Activated CD8-positive, alpha-beta T cell treated with anti-CD3 and anti-CD28 coated beads for 36 hours (primary cell): ENCODE measurements at regions not wholly inside any gene's neighbourhood (a gene's known extent, or its start where the extent isn't known, plus 50 kb on each side); places are given as distances from the start of the nearest gene placed in this dataset.
"Not testable (repeated sequence)": the region's sequence is repeated elsewhere in the genome, so short reads cannot be mapped to it uniquely, and the experiment has no call there.

Experiments used
- ATAC-seq: fragments of 200-7000 bp; cut with Tn5 transposase; one replicate; pipeline ENCODE4 v1.10.0; 2021; ENCODE audit warnings: mild to moderate bottlenecking, moderate library complexity
- CTCF ChIA-PET: fragments of 350-600 bp; sonication (Branson Sonifier 250); formaldehyde crosslinking; loops from one replicate; lab custom pipeline; 2021; ENCODE audit warnings: antibody characterized with exemption; lab: Charles Lee
- POLR2A ChIA-PET: fragments of 350-600 bp; sonication (Branson Sonifier 250); formaldehyde crosslinking; loops from one replicate; lab custom pipeline; 2021; ENCODE audit warnings: antibody characterized with exemption; lab: Charles Lee
- DNase-seq: peaks from one replicate; pipeline ENCODE4 v3.0.0-alpha.2; 2020
- H3K27ac Mint-ChIP-seq: one replicate; pipeline ENCODE4 v1.8.0; 2021; ENCODE audit warnings: mild to moderate bottlenecking, mixed read lengths
- H3K27me3 Mint-ChIP-seq: one replicate; pipeline ENCODE4 v1.8.0; 2021; ENCODE audit warnings: mixed read lengths
- H3K36me3 Mint-ChIP-seq: one replicate; pipeline ENCODE4 v1.8.0; 2021; ENCODE audit warnings: low read depth, mixed read lengths
- H3K4me1 Mint-ChIP-seq: one replicate; pipeline ENCODE4 v1.8.0; 2021; ENCODE audit warnings: low read depth, mixed read lengths
- H3K4me3 Mint-ChIP-seq: one replicate; pipeline ENCODE4 v1.8.0; 2021; ENCODE audit warnings: mild to moderate bottlenecking, moderate library complexity, mixed read lengths
- H3K9me3 Mint-ChIP-seq: one replicate; pipeline ENCODE4 v1.8.0; 2021; ENCODE audit warnings: mixed read lengths
- intact Hi-C: fragments of 100-400 bp; cut with micrococcal nuclease; formaldehyde crosslinking; loops from one replicate; pipeline ENCODE4 v1.10.0; 2022
- TF ChIP-seq, protein P1 (sequence below): fragments of 200-600 bp; IDR thresholded peaks from one replicate; pipeline ENCODE4 v1.8.0; 2022; ENCODE audit warnings: antibody characterized with exemption, mild to moderate bottlenecking

DNA sequence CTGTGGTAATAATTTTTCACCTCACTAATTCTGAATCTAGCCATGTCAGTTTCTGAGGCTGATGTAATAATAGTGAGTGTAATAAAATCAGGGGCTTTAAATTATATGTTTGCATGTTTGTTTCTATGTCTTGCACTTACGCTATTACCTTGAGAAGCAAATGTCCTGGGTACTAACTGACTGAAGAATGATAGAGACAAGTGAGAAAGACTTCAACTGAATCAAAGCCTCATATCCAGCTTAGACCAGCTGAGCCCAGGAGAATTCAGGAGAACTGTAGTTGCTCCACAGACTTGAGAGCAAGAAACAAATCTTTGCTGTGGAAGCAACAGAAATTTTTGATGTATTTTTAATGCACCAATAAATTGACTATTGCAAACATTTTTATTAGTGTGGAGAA, 162.8 kb downstream of the MANEA start:
- CTCF ChIA-PET: no interaction called here
- DNase-seq (no peak), ATAC-seq (no peak)
- POLR2A ChIA-PET: no interaction called here
- Mint-ChIP-seq H3K9me3 (no peaks in the 10 kb centered on the region), H3K27ac (no peak overlapping the region), H3K4me1 (no peaks in the 10 kb centered on the region), H3K4me3 (no peak overlapping the region), H3K36me3 (no peaks in the 10 kb centered on the region), H3K27me3 (no peaks in the 10 kb centered on the region)
- TF ChIP-seq, protein P1, sequence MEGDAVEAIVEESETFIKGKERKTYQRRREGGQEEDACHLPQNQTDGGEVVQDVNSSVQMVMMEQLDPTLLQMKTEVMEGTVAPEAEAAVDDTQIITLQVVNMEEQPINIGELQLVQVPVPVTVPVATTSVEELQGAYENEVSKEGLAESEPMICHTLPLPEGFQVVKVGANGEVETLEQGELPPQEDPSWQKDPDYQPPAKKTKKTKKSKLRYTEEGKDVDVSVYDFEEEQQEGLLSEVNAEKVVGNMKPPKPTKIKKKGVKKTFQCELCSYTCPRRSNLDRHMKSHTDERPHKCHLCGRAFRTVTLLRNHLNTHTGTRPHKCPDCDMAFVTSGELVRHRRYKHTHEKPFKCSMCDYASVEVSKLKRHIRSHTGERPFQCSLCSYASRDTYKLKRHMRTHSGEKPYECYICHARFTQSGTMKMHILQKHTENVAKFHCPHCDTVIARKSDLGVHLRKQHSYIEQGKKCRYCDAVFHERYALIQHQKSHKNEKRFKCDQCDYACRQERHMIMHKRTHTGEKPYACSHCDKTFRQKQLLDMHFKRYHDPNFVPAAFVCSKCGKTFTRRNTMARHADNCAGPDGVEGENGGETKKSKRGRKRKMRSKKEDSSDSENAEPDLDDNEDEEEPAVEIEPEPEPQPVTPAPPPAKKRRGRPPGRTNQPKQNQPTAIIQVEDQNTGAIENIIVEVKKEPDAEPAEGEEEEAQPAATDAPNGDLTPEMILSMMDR: no peak
- intact Hi-C loops: no loop called here

DNA sequence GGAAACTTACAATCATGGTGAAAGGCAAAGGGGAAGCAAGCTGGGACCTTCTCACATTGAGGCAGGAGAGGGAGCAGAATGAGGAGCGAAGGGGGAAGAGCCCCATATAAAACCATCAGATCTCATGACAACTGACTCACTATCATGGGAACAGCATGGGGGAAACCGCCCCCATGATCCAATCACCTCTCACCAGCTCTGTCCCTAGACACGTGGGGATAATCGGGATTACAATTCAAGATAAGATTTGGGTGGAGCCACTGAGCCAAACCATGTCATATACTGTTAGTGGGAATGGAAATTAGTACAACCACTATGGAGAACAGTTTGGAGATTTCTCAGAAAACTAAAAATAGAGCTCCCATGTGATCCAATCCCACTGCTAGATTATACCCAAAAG, 163.7 kb downstream of the MANEA start:
- CTCF ChIA-PET: no interaction called here
- TF ChIP-seq, protein P1: no peak

DNA sequence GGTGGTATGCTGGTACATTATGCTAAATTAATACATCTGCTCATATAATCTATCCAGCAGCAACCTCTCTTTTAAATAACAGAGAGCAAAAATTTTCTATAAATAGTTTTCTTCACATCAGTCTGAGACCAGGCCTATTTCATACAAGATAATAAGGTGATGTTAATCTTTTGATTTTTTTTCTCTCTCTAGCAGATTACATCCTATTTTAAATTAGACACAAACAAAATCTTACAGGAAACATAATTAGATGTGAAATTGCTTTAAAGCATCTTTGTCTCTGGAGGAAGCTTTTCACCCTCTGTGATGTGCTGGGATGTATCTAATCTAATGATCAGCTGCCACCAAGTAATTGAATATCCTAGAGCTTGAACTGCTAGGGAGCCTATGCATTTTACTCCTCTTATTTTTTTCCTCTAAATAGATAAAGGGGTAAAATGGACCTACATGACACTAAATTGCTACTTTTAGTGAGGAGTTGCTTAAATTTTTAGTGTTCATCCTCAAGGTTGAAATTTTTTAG, 165.5 kb downstream of the MANEA start:
- H3K27me3 Mint-ChIP-seq: no peaks in the 10 kb centered on the region
- DNase-seq: no peak
- H3K4me3 Mint-ChIP-seq: no peak overlapping the region
- H3K9me3 Mint-ChIP-seq: no peaks in the 10 kb centered on the region
- no peak overlapping the region for H3K27ac Mint-ChIP-seq
- ATAC-seq: no peak
- ChIA-PET CTCF (no interaction called here), POLR2A (interaction anchor here (0.6 kb wide), 1 partner anchor 24 kb away, joined by 3 read pairs; no protein-coding TSS in a partner anchor)
- intact Hi-C loops: no loop called here
- H3K36me3 Mint-ChIP-seq: no peaks in the 10 kb centered on the region
- no peaks in the 10 kb centered on the region for H3K4me1 Mint-ChIP-seq
- TF ChIP-seq, protein P1: no peak

More for the DNA sequence above, 163.7 kb downstream of the MANEA start:
- Mint-ChIP-seq H3K4me3 (no peak overlapping the region), H3K27me3 (no peaks in the 10 kb centered on the region), H3K27ac (no peak overlapping the region), H3K4me1 (no peaks in the 10 kb centered on the region), H3K36me3 (no peaks in the 10 kb centered on the region), H3K9me3 (no peaks in the 10 kb centered on the region)
- ATAC-seq: no peak
- POLR2A ChIA-PET: no interaction called here
- no peak for DNase-seq
- intact Hi-C loops: no loop called here

DNA sequence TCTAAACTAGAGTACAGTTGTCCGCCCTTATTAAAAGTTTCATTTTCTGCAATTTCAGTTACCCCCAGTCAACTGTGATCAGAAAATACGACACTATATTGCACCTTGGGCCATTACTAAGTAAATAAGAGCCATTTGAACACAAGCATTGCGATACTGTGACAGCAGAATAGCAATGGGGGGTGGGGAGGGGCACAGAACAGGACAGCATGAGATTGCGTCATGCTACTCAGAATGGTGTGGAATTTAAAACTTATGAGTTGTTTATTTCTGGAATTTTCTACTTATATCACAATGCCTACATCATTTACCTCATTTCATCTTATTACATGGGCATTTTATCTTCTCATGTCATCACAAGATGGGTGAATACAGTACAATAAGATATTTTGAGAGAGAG, 166.3 kb downstream of the MANEA start:
- intact Hi-C loops: no loop called here
- CTCF ChIA-PET: no interaction called here
- Mint-ChIP-seq H3K4me3 (no peak overlapping the region), H3K4me1 (no peaks in the 10 kb centered on the region), H3K27me3 (no peaks in the 10 kb centered on the region), H3K36me3 (no peaks in the 10 kb centered on the region), H3K27ac (no peak overlapping the region), H3K9me3 (no peaks in the 10 kb centered on the region)
- ATAC-seq (no peak), DNase-seq (no peak)
- POLR2A ChIA-PET: no interaction called here
- TF ChIP-seq, protein P1: no peak

DNA sequence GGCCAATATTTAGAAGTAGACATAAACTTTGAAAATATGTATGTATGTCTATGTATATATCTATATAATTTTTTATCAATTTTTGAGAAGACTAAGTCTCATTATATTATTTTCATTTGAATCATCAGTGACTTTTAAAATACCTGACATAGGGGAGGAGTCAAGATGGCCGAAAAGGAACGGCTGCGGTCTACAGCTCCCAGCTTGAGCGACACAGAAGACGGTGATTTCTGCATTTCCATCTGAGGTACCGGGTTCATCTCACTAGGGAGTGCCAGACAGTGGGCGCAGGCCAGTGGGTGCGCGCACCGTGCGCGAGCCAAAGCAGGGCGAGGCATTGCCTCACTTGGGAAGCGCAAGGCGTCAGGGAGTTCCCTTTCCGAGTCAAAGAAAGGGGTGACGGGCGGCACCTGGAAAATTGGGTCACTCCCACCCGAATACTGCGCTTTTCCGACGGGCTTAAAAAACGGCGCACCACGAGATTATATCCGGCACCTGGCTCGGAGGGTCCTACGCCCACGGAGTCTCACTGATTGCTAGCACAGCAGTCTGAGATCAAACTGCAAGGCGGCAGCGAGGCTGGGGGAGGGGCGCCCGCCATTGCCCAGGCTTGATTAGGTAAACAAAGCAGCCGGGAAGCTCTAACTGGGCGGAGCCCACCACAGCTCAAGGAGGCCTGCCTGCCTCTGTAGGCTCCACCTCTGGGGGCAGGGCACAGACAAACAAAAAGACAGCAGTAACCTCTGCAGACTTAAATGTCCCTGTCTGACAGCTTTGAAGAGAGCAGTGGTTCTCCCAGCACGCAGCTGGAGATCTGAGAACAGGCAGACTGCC, 181.1 kb downstream of the MANEA start:
- H3K27ac Mint-ChIP-seq, DNase-seq, POLR2A ChIA-PET, ATAC-seq, H3K9me3 Mint-ChIP-seq, H3K36me3 Mint-ChIP-seq, H3K27me3 Mint-ChIP-seq, H3K4me1 Mint-ChIP-seq, intact Hi-C loops, CTCF ChIA-PET, H3K4me3 Mint-ChIP-seq: not testable (repeated sequence)
